Skin of body (tissue), 1 donor: ENCODE measurements at regions not wholly inside any gene's neighbourhood (a gene's known extent, or its start where the extent isn't known, plus 50 kb on each side); places are given as distances from the start of the nearest gene placed in this dataset.

Experiments used
- DNase-seq: peaks from one replicate; lab custom pipeline; 2025; lab: John Stamatoyannopoulos, UW

- no peak for DNase-seq
Observed at GRCh38 chr1:60227601-60228000, 154.0 kb upstream of the C1orf87 start.

- DNase-seq: no peak
Observed at GRCh38 chr1:60225486-60225885, 151.9 kb upstream of the C1orf87 start.

- DNase-seq: no peak
Observed at GRCh38 chr1:60224523-60224922, 151.0 kb upstream of the C1orf87 start.

GRCh38 chr1:60223158-60223557, 149.6 kb upstream of the C1orf87 start:
- peak; percentile 66 for DNase-seq

GRCh38 chr1:60222360-60223115, 149.0 kb upstream of the C1orf87 start:
- peak; percentile 66 for DNase-seq

- DNase-seq: no peak
Observed at GRCh38 chr1:60213253-60213652, 139.7 kb upstream of the C1orf87 start.

- no peak for DNase-seq
Observed at GRCh38 chr1:60196026-60196425, 122.5 kb upstream of the C1orf87 start.

- no peak for DNase-seq
Observed at GRCh38 chr1:60185684-60186083, 112.1 kb upstream of the C1orf87 start.

- DNase-seq: no peak
Observed at GRCh38 chr1:60184521-60184920, 111.0 kb upstream of the C1orf87 start.

GRCh38 chr1:60173729-60174505, 100.3 kb upstream of the C1orf87 start:
- no peak for DNase-seq

GRCh38 chr1:60173006-60173405, 99.4 kb upstream of the C1orf87 start:
- no peak for DNase-seq

GRCh38 chr1:60171801-60172200, 98.2 kb upstream of the C1orf87 start:
- no peak for DNase-seq

GRCh38 chr1:60170709-60171108, 97.1 kb upstream of the C1orf87 start:
- no peak for DNase-seq

- no peak for DNase-seq
Observed at GRCh38 chr1:60169206-60169605, 95.6 kb upstream of the C1orf87 start.

GRCh38 chr1:60162936-60163335, 89.4 kb upstream of the C1orf87 start:
- no peak for DNase-seq

GRCh38 chr1:60160141-60160540, 86.6 kb upstream of the C1orf87 start:
- no peak for DNase-seq

GRCh38 chr1:60156371-60156770, 82.8 kb upstream of the C1orf87 start:
- DNase-seq: no peak

GRCh38 chr1:60153961-60154360, 80.4 kb upstream of the C1orf87 start:
- no peak for DNase-seq

GRCh38 chr1:60152891-60153290, 79.3 kb upstream of the C1orf87 start:
- no peak for DNase-seq

GRCh38 chr1:60151311-60151710, 77.7 kb upstream of the C1orf87 start:
- no peak for DNase-seq

GRCh38 chr1:60149251-60149650, 75.7 kb upstream of the C1orf87 start:
- no peak for DNase-seq

GRCh38 chr1:60146884-60147283, 73.3 kb upstream of the C1orf87 start:
- DNase-seq: no peak

- DNase-seq: no peak
Observed at GRCh38 chr1:60145771-60146170, 72.2 kb upstream of the C1orf87 start.
